ENCODE measurements at regions not wholly inside any gene's neighbourhood (a gene's known extent, or its start where the extent isn't known, plus 50 kb on each side); places are given as distances from the start of the nearest gene placed in this dataset.

- no peak for TF ChIP-seq CTCF (conservative IDR thresholded peaks at IDR 0.05; ENCODE audit: low read length)
- no peak for TF ChIP-seq EZH2phosphoT487 (IDR thresholded peaks at IDR 0.05; ENCODE audit: borderline replicate concordance, low read depth, low read length)
Measured at GRCh38 chr1:38287036-38287435, 240.4 kb upstream of the POU3F1 start.
